Endodermal cell (in vitro differentiated cells): ENCODE measurements at regions not wholly inside any gene's neighbourhood (a gene's known extent, or its start where the extent isn't known, plus 50 kb on each side); places are given as distances from the start of the nearest gene placed in this dataset.

Source experiments
- DNase-seq: peaks from one replicate; pipeline ENCODE4 v3.0.0-alpha.2; 2017
- H3K27ac ChIP-seq: 2 replicates; pipeline ENCODE4 v1.5.1; 2013; ENCODE audit warnings: mild to moderate bottlenecking, low read depth, low read length, moderate library complexity
- H3K27me3 ChIP-seq: 2 replicates; pipeline ENCODE4 v1.6.1; 2013; ENCODE audit warnings: mild to moderate bottlenecking, low read length, moderate library complexity; ENCODE audit not compliant: insufficient read depth, control insufficient read depth, poor library complexity, severe bottlenecking
- H3K36me3 ChIP-seq: 2 replicates; pipeline ENCODE4 v1.7.0; 2013; ENCODE audit warnings: mild to moderate bottlenecking, low read length, moderate library complexity; ENCODE audit not compliant: control insufficient read depth, insufficient read depth
- H3K4me1 ChIP-seq: one replicate; pipeline ENCODE4 v1.7.0; 2013; ENCODE audit warnings: low read length; ENCODE audit not compliant: control insufficient read depth, insufficient read depth
- H3K4me3 ChIP-seq: 2 replicates; pipeline ENCODE4 v1.5.1; 2013; ENCODE audit warnings: mild to moderate bottlenecking, low read length, moderate library complexity
- H3K9ac ChIP-seq: 2 replicates; pipeline ENCODE4 v1.6.1; 2013; ENCODE audit warnings: mild to moderate bottlenecking, low read length, moderate library complexity; ENCODE audit not compliant: poor library complexity, severe bottlenecking; ENCODE audit errors: extremely low read depth
- H3K9me3 ChIP-seq: 2 replicates; pipeline ENCODE4 v1.6.1; 2013; ENCODE audit warnings: mild to moderate bottlenecking, low read length, moderate library complexity; ENCODE audit not compliant: control insufficient read depth
- H3K27ac Mint-ChIP-seq: 2 replicates; pipeline ENCODE4 v1.8.0; 2020; ENCODE audit warnings: mixed read lengths
- H3K27me3 Mint-ChIP-seq: 2 replicates; pipeline ENCODE4 v1.8.0; 2021; ENCODE audit warnings: mild to moderate bottlenecking, mixed read lengths; ENCODE audit not compliant: insufficient read depth
- H3K36me3 Mint-ChIP-seq: 2 replicates; pipeline ENCODE4 v1.8.0; 2020; ENCODE audit warnings: low read depth, mixed read lengths
- H3K4me1 Mint-ChIP-seq: 2 replicates; pipeline ENCODE4 v1.8.0; 2020; ENCODE audit warnings: mixed read lengths
- H3K4me3 Mint-ChIP-seq: 2 replicates; pipeline ENCODE4 v1.8.0; 2020; ENCODE audit warnings: mild to moderate bottlenecking, moderate library complexity, mixed read lengths
- H3K9me3 Mint-ChIP-seq: 2 replicates; pipeline ENCODE4 v1.8.0; 2020; ENCODE audit warnings: mild to moderate bottlenecking, mixed read lengths
- WGBS, 2 experiments: methylation state at CpG; one replicate each; pipeline versions ENCODE4 v1.1.5 to v1.1.7; 2013; ENCODE audit warnings: missing lambda C conversion rate in 2 of 2, mixed read lengths in 1 of 2; ENCODE audit not compliant: insufficient coverage in 1 of 2, insufficient read length in 1 of 2; 5-methylcytosine and 5-hydroxymethylcytosine counted together
- TF ChIP-seq, protein P1 (sequence below): fragments of 200-600 bp; sonication (generic); conservative IDR thresholded peaks from 2 replicates; pipeline ENCODE4 v1.5.0; 2021; ENCODE audit warnings: antibody characterized with exemption, mild to moderate bottlenecking

GRCh38 chr16:48946686-48947370, 334.8 kb downstream of the CBLN1 start:
- DNase-seq, result no peak
- Mint-ChIP-seq H3K27ac (no peak overlapping the region), H3K4me3 (no peak overlapping the region), H3K27me3 (no peaks in the 10 kb centered on the region), H3K9me3 (peaks cover 11% of the 10 kb centered on the region), H3K4me1 (no peaks in the 10 kb centered on the region), H3K36me3 (no peaks in the 10 kb centered on the region)
- Histone ChIP-seq H3K4me3 (no peak overlapping the region), H3K4me1 (no peaks in the 10 kb centered on the region), H3K9ac (no peak overlapping the region), H3K9me3 (no peaks in the 10 kb centered on the region), H3K27ac (no peak overlapping the region), H3K27me3 (no peaks in the 10 kb centered on the region), H3K36me3 (no peaks in the 10 kb centered on the region)
- TF ChIP-seq, protein P1, sequence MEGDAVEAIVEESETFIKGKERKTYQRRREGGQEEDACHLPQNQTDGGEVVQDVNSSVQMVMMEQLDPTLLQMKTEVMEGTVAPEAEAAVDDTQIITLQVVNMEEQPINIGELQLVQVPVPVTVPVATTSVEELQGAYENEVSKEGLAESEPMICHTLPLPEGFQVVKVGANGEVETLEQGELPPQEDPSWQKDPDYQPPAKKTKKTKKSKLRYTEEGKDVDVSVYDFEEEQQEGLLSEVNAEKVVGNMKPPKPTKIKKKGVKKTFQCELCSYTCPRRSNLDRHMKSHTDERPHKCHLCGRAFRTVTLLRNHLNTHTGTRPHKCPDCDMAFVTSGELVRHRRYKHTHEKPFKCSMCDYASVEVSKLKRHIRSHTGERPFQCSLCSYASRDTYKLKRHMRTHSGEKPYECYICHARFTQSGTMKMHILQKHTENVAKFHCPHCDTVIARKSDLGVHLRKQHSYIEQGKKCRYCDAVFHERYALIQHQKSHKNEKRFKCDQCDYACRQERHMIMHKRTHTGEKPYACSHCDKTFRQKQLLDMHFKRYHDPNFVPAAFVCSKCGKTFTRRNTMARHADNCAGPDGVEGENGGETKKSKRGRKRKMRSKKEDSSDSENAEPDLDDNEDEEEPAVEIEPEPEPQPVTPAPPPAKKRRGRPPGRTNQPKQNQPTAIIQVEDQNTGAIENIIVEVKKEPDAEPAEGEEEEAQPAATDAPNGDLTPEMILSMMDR, result no peak
- WGBS, 2 experiments, result 92 to 97% methylated on average over 5 to 6 of the region's 6 CpGs

GRCh38 chr16:48942996-48943395, 333.0 kb upstream of the N4BP1 start:
- Mint-ChIP-seq H3K36me3 (no peaks in the 10 kb centered on the region), H3K27me3 (no peaks in the 10 kb centered on the region), H3K9me3 (no peaks in the 10 kb centered on the region), H3K27ac (no peak overlapping the region), H3K4me1 (no peaks in the 10 kb centered on the region), H3K4me3 (no peak overlapping the region)
- Histone ChIP-seq H3K4me3 (no peak overlapping the region), H3K27me3 (no peaks in the 10 kb centered on the region), H3K4me1 (no peaks in the 10 kb centered on the region), H3K9me3 (no peaks in the 10 kb centered on the region), H3K9ac (no peak overlapping the region), H3K27ac (no peak overlapping the region), H3K36me3 (no peaks in the 10 kb centered on the region)
- TF ChIP-seq, protein P1, result no peak
- WGBS, 2 experiments, result 50 to 59% methylated on average over 2 to 3 of the region's 3 CpGs
- no peak for DNase-seq

- no peak overlapping the region for H3K4me3 Mint-ChIP-seq
Observed at GRCh38 chr16:48936811-48937210, 326.8 kb upstream of the N4BP1 start.

More at GRCh38 chr16:48936811-48937210, 326.8 kb upstream of the N4BP1 start:
- no peak overlapping the region for H3K4me3 ChIP-seq
- Mint-ChIP-seq H3K36me3 (no peaks in the 10 kb centered on the region), H3K27me3 (no peaks in the 10 kb centered on the region), H3K4me1 (no peaks in the 10 kb centered on the region), H3K9me3 (no peaks in the 10 kb centered on the region), H3K27ac (no peak overlapping the region)
- no peak for DNase-seq
- H3K36me3 ChIP-seq, result no peaks in the 10 kb centered on the region
- H3K9me3 ChIP-seq, result peaks cover 9% of the 10 kb centered on the region
- TF ChIP-seq, protein P1, result no peak
- no peak overlapping the region for H3K9ac ChIP-seq
- 93 to 94% methylated on average over 5 of the region's 5 CpGs for WGBS, 2 experiments
- no peaks in the 10 kb centered on the region for H3K4me1 ChIP-seq
- no peaks in the 10 kb centered on the region for H3K27me3 ChIP-seq
- H3K27ac ChIP-seq, result no peak overlapping the region
